ENCODE measurements at regions not wholly inside any gene's neighbourhood (a gene's known extent, or its start where the extent isn't known, plus 50 kb on each side); places are given as distances from the start of the nearest gene placed in this dataset.

DNA sequence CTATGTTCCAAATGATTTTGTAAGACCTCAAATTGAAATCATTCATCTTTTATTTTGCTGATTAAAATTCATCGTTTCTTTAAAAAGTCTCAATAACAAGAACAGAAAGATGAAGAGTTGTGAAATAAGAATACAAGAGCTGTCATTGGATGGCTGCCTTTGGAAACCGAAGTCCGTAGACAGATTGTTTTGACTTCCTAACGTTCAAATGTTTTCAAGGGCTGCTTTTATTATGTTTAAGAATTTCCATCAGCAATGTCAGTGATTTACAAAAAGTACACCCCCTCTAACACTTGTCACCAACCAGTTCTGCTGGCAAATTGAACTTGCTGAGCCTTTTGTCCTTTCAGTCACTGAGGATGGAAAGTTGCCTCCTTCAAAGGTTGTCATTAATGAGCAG is 89.6 kb downstream of the KCNE4 start:
- no peak overlapping the region for H3K27ac ChIP-seq (ENCODE audit: low read depth, low read length)
- no peak overlapping the region for H3K4me3 ChIP-seq (ENCODE audit: low read length in 3 of 3)
- no peaks in the 10 kb centered on the region for H3K27me3 ChIP-seq (ENCODE audit: control insufficient read depth in 3 of 3, insufficient read depth in 3 of 3, low read length in 3 of 3)
- no peak overlapping the region for H3K9ac ChIP-seq (ENCODE audit: low read depth in 1 of 3, low read length in 3 of 3)
- H3K36me3 ChIP-seq (ENCODE audit: control insufficient read depth in 3 of 3, insufficient read depth in 3 of 3, low read length in 3 of 3) = no peaks in the 10 kb centered on the region
- no peaks in the 10 kb centered on the region for H3K4me1 ChIP-seq (ENCODE audit: control insufficient read depth in 3 of 3, insufficient read depth in 3 of 3, low read length in 3 of 3)
- H3K9me3 ChIP-seq (ENCODE audit: control insufficient read depth in 3 of 3, low read length in 3 of 3) = no peaks in the 10 kb centered on the region

DNA sequence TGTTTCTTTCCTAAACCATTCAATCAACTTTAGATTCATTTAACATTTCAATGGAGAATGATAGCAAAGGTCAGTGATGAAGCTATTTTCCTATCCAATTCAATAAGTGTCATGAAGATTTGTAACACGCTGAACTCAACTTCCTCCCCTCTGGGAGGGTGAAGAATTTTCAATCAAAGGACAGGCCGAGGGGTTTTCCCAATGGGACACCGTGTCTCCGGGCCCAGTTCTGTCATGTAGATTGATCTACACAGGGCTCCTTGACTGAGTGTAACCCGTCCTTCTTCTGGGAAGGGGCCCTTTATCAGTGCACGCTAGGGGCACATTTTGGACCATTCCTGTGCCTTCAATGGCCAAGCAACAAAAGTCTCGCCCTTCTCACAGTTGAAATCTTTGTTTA is 90.1 kb downstream of the KCNE4 start:
- Histone ChIP-seq H3K4me1 (ENCODE audit: control insufficient read depth in 3 of 3, insufficient read depth in 3 of 3, low read length in 3 of 3) (no peaks in the 10 kb centered on the region), H3K4me3 (ENCODE audit: low read length in 3 of 3) (no peak overlapping the region), H3K9me3 (ENCODE audit: control insufficient read depth in 3 of 3, low read length in 3 of 3) (no peaks in the 10 kb centered on the region), H3K27ac (ENCODE audit: low read depth, low read length) (no peak overlapping the region), H3K9ac (ENCODE audit: low read depth in 1 of 3, low read length in 3 of 3) (no peak overlapping the region), H3K27me3 (ENCODE audit: control insufficient read depth in 3 of 3, insufficient read depth in 3 of 3, low read length in 3 of 3) (no peaks in the 10 kb centered on the region), H3K36me3 (ENCODE audit: control insufficient read depth in 3 of 3, insufficient read depth in 3 of 3, low read length in 3 of 3) (no peaks in the 10 kb centered on the region)

DNA sequence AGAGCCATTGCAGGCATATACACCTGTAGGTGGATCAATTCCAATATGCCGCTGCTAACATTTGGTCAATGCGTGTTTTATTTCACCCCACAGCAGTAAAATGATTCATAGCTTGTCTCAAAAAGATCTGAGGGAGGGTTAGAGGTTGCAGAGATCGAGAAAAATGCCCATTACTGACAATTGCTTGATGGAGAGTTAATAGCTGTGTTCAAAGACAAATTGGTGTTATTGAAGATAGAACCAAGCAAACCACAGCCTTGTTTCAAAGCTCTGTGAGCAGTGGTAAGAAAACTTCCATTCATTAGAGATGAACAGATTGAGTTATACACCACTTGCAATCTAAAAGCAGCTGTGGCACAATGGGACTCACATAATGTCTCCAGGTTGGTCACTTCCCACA is 95.4 kb downstream of the KCNE4 start:
- H3K27me3 ChIP-seq (ENCODE audit: control insufficient read depth in 3 of 3, insufficient read depth in 3 of 3, low read length in 3 of 3) = no peaks in the 10 kb centered on the region
- H3K9me3 ChIP-seq (ENCODE audit: control insufficient read depth in 3 of 3, low read length in 3 of 3) = no peaks in the 10 kb centered on the region
- H3K4me3 ChIP-seq (ENCODE audit: low read length in 3 of 3) = no peak overlapping the region
- H3K4me1 ChIP-seq (ENCODE audit: control insufficient read depth in 3 of 3, insufficient read depth in 3 of 3, low read length in 3 of 3) = no peaks in the 10 kb centered on the region
- H3K9ac ChIP-seq (ENCODE audit: low read depth in 1 of 3, low read length in 3 of 3) = no peak overlapping the region
- no peak overlapping the region for H3K27ac ChIP-seq (ENCODE audit: low read depth, low read length)
- no peaks in the 10 kb centered on the region for H3K36me3 ChIP-seq (ENCODE audit: control insufficient read depth in 3 of 3, insufficient read depth in 3 of 3, low read length in 3 of 3)

DNA sequence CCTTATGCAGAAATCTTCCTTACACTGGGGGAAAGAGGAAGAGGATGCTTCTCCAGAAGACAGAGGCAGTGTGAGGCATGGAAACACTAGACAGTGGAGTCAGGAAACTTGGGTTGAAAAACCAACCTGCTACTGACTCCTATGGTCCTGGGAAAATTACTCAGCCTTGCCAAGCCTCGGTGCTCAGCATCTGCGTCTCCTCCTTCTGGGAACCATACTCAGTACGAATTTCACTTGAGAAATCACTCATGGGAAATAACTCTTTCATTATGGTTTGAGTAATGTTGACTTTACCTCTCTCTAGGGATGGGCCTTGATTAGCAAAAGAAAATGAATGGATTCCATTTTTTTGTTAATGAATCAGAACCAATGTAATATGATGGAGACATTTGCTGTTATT is 96.5 kb downstream of the KCNE4 start:
- Histone ChIP-seq H3K27ac (ENCODE audit: low read depth, low read length) (no peak overlapping the region), H3K9me3 (ENCODE audit: control insufficient read depth in 3 of 3, low read length in 3 of 3) (no peaks in the 10 kb centered on the region), H3K4me3 (ENCODE audit: low read length in 3 of 3) (no peak overlapping the region), H3K4me1 (ENCODE audit: control insufficient read depth in 3 of 3, insufficient read depth in 3 of 3, low read length in 3 of 3) (no peaks in the 10 kb centered on the region), H3K36me3 (ENCODE audit: control insufficient read depth in 3 of 3, insufficient read depth in 3 of 3, low read length in 3 of 3) (no peaks in the 10 kb centered on the region), H3K27me3 (ENCODE audit: control insufficient read depth in 3 of 3, insufficient read depth in 3 of 3, low read length in 3 of 3) (no peaks in the 10 kb centered on the region), H3K9ac (ENCODE audit: low read depth in 1 of 3, low read length in 3 of 3) (no peak overlapping the region)

DNA sequence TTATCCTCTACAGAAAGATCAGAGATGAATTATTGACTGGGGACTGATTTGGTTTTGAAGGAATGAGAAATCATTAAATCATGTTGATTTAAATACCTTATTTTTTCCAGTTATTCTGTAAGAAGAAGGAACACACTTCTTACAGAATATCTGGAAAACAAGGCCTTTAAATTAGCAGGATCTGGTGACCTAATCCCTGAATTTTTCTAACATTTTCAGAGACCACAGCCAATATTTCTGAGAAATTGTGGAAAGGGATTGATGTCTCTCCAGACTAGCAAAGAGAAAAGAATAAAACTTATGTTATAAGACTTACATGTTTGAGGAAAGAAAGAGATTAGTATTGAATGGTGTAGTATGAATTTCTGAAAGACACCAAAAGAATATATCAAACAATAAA is 104.0 kb downstream of the KCNE4 start:
- H3K9me3 ChIP-seq (ENCODE audit: control insufficient read depth in 3 of 3, low read length in 3 of 3) = no peaks in the 10 kb centered on the region
- H3K36me3 ChIP-seq (ENCODE audit: control insufficient read depth in 3 of 3, insufficient read depth in 3 of 3, low read length in 3 of 3) = no peaks in the 10 kb centered on the region
- H3K9ac ChIP-seq (ENCODE audit: low read depth in 1 of 3, low read length in 3 of 3) = no peak overlapping the region
- no peak overlapping the region for H3K4me3 ChIP-seq (ENCODE audit: low read length in 3 of 3)
- no peaks in the 10 kb centered on the region for H3K4me1 ChIP-seq (ENCODE audit: control insufficient read depth in 3 of 3, insufficient read depth in 3 of 3, low read length in 3 of 3)
- H3K27ac ChIP-seq (ENCODE audit: low read depth, low read length) = no peak overlapping the region
- H3K27me3 ChIP-seq (ENCODE audit: control insufficient read depth in 3 of 3, insufficient read depth in 3 of 3, low read length in 3 of 3) = no peaks in the 10 kb centered on the region

DNA sequence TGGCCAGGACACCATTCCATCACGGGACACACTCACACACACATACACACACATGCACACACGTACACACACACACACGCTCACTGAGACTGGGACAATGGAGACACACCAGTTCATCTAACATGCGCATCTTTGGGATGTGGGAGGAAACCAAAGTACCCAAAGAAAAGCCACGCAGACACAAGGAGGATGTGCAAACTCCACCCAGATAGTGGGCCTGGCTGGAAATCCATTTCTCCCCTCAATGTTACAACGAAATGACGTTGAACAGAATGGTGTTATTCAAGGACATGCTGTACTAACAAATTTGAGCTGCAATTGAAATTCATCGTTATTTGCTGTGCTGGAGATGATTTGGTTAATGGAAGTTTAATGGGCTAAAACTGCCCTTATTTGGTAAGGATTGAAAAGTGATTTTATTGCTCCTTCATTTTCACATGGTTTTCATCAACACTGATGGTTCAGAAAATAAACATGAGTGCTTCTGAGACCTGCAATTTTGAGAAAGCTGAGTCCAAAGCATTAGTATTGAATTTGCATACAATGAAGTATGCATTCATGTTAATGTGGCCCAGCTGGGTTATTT is 110.0 kb downstream of the KCNE4 start:
- Histone ChIP-seq H3K4me3 (ENCODE audit: low read length in 3 of 3) (no peak overlapping the region), H3K27me3 (ENCODE audit: control insufficient read depth in 3 of 3, insufficient read depth in 3 of 3, low read length in 3 of 3) (no peaks in the 10 kb centered on the region), H3K36me3 (ENCODE audit: control insufficient read depth in 3 of 3, insufficient read depth in 3 of 3, low read length in 3 of 3) (no peaks in the 10 kb centered on the region), H3K9me3 (ENCODE audit: control insufficient read depth in 3 of 3, low read length in 3 of 3) (no peaks in the 10 kb centered on the region), H3K27ac (ENCODE audit: low read depth, low read length) (no peak overlapping the region), H3K9ac (ENCODE audit: low read depth in 1 of 3, low read length in 3 of 3) (no peak overlapping the region), H3K4me1 (ENCODE audit: control insufficient read depth in 3 of 3, insufficient read depth in 3 of 3, low read length in 3 of 3) (no peaks in the 10 kb centered on the region)

DNA sequence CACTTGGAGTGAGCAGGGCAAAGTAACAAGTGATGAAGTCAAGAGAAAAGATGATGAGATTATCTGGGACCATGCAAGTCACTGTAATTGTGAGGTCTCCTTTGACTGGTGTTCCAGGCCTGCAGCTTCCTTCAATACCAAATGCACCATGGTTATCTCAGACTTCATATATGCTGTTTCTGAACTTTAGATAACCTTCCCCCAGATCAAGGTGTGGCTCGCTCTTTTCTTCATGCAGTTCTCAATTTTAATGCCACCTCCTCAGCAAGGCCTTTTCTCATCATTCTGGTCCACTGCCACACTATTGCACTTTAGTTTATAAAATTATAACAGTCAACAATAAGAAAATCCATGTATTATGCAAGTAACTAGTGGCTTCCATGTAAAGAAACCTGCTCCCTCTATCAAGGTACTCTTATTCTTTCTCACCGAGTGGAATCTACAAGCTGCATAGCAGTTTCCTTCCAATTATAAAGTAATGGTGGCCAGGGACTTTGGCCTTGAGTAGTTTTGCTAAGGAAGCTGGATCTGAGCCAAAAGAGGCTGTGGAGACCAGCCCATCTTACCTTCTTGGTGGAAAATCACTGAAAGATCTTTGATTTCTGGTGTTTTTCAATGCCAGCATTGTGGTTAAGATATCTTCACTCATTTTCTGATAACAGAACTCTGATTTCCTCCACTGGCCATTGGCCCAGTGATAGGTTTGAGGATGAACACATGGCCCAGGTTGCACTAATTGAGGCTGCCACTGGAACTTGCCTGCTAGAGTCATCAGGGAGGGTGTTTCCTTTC is 113.6 kb downstream of the KCNE4 start:
- Histone ChIP-seq H3K4me3 (ENCODE audit: low read length in 3 of 3) (no peak overlapping the region), H3K4me1 (ENCODE audit: control insufficient read depth in 3 of 3, insufficient read depth in 3 of 3, low read length in 3 of 3) (no peaks in the 10 kb centered on the region), H3K36me3 (ENCODE audit: control insufficient read depth in 3 of 3, insufficient read depth in 3 of 3, low read length in 3 of 3) (no peaks in the 10 kb centered on the region), H3K27me3 (ENCODE audit: control insufficient read depth in 3 of 3, insufficient read depth in 3 of 3, low read length in 3 of 3) (no peaks in the 10 kb centered on the region), H3K9ac (ENCODE audit: low read depth in 1 of 3, low read length in 3 of 3) (no peak overlapping the region), H3K27ac (ENCODE audit: low read depth, low read length) (no peak overlapping the region), H3K9me3 (ENCODE audit: control insufficient read depth in 3 of 3, low read length in 3 of 3) (no peaks in the 10 kb centered on the region)

DNA sequence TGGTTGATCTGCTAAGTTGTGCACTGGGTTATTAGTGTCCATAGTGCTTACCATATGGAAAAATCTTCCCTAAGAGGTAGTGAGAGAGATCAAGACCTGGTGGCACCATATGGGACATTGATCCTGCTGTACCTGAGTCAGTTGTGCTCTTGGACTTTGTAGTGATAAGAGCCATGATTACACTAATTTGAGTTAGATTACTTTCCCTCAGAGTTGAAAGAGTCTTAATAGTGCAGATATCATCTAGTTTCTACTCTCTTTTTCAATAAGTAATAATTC is 114.2 kb downstream of the KCNE4 start:
- Histone ChIP-seq H3K4me1 (ENCODE audit: control insufficient read depth in 3 of 3, insufficient read depth in 3 of 3, low read length in 3 of 3) (no peaks in the 10 kb centered on the region), H3K36me3 (ENCODE audit: control insufficient read depth in 3 of 3, insufficient read depth in 3 of 3, low read length in 3 of 3) (no peaks in the 10 kb centered on the region), H3K27ac (ENCODE audit: low read depth, low read length) (no peak overlapping the region), H3K9ac (ENCODE audit: low read depth in 1 of 3, low read length in 3 of 3) (no peak overlapping the region), H3K27me3 (ENCODE audit: control insufficient read depth in 3 of 3, insufficient read depth in 3 of 3, low read length in 3 of 3) (no peaks in the 10 kb centered on the region), H3K9me3 (ENCODE audit: control insufficient read depth in 3 of 3, low read length in 3 of 3) (no peaks in the 10 kb centered on the region), H3K4me3 (ENCODE audit: low read length in 3 of 3) (no peak overlapping the region)

DNA sequence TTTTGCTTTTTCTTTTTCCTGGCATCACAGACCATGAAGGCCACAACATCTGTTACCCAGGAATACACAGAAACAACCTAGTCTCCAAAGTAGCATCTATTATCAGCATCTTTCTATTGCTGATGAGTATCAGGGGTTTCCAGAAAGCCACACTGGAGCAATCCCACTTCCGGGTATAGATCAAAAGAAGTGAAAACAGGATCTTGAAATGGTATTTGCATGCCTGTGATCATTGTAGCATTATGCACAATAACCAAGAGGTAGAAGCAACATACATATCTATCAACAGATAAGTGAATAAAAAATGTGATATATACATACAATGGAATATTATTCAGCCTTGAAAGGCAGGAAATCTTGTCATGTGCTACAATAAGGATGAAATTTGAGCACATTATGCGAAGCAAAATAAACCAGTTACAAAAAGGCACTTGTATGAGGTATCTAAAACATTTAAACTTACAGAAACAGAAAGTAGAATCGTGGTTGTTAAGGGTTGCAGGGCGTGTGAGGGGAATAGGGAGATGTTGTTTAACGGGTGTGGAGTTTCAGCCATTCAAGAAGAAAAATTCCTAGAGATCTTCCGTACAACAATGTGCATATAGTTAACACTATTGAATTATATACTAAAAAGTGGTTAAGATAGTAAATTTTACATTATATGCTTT is 115.1 kb downstream of the KCNE4 start:
- Histone ChIP-seq H3K9ac (ENCODE audit: low read depth in 1 of 3, low read length in 3 of 3) (no peak overlapping the region), H3K36me3 (ENCODE audit: control insufficient read depth in 3 of 3, insufficient read depth in 3 of 3, low read length in 3 of 3) (no peaks in the 10 kb centered on the region), H3K27ac (ENCODE audit: low read depth, low read length) (no peak overlapping the region), H3K9me3 (ENCODE audit: control insufficient read depth in 3 of 3, low read length in 3 of 3) (no peaks in the 10 kb centered on the region), H3K4me3 (ENCODE audit: low read length in 3 of 3) (no peak overlapping the region), H3K4me1 (ENCODE audit: control insufficient read depth in 3 of 3, insufficient read depth in 3 of 3, low read length in 3 of 3) (no peaks in the 10 kb centered on the region), H3K27me3 (ENCODE audit: control insufficient read depth in 3 of 3, insufficient read depth in 3 of 3, low read length in 3 of 3) (no peaks in the 10 kb centered on the region)

DNA sequence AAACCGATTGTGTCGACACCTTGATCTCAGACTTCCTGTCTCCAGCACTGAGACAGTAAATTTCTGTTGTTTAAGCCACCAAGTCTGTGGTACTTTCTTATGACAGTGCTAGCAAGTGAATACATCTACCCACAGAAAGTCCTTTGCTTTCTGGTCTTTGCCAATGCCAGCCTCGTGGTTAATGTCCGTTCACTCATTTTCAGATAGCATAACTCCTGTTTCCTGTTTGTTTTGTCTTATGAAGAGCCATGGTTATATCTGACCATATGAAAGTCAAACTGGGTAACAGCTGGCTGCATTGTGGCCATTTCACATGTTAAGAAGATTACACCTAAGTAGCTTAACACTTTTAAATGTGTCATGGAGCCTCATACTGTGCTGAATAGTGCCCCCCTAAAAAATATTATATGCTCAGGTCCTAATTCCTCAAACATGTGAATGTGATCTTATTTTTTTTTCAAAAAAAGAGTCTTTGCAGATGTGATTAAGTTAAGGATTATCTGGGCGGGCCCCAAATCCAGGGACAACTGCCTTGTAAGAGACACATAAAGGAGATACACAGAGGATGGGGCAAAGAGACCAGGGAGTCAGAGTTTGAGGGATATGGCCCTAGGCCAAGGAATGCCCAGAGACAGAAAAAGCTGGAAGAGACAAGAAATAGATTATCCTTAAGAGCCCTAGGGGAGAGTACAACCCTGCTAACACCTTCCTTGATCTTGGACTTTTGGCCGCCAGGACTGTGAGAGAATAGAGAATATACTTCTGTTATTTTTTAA is 118.0 kb downstream of the KCNE4 start:
- Histone ChIP-seq H3K27ac (ENCODE audit: low read depth, low read length) (no peak overlapping the region), H3K36me3 (ENCODE audit: control insufficient read depth in 3 of 3, insufficient read depth in 3 of 3, low read length in 3 of 3) (no peaks in the 10 kb centered on the region), H3K4me1 (ENCODE audit: control insufficient read depth in 3 of 3, insufficient read depth in 3 of 3, low read length in 3 of 3) (no peaks in the 10 kb centered on the region), H3K27me3 (ENCODE audit: control insufficient read depth in 3 of 3, insufficient read depth in 3 of 3, low read length in 3 of 3) (no peaks in the 10 kb centered on the region), H3K4me3 (ENCODE audit: low read length in 3 of 3) (no peak overlapping the region), H3K9me3 (ENCODE audit: control insufficient read depth in 3 of 3, low read length in 3 of 3) (no peaks in the 10 kb centered on the region), H3K9ac (ENCODE audit: low read depth in 1 of 3, low read length in 3 of 3) (no peak overlapping the region)
